Panc1 (cell line): ENCODE measurements at regions not wholly inside any gene's neighbourhood (a gene's known extent, or its start where the extent isn't known, plus 50 kb on each side); places are given as distances from the start of the nearest gene placed in this dataset.

Experiments used
- CTCF ChIP-seq: fragments of 450-650 bp; IDR thresholded peaks from 2 replicates; pipeline ENCODE4 v1.5.1; 2017; ENCODE audit warnings: mild to moderate bottlenecking
- POLR2AphosphoS5 ChIP-seq: IDR thresholded peaks from 2 replicates; pipeline ENCODE4 v1.6.1; 2012; ENCODE audit warnings: mild to moderate bottlenecking, low read depth, low read length, moderate library complexity
- REST ChIP-seq, 2 experiments: IDR thresholded peaks; 2 replicates each; pipeline ENCODE4 v1.6.1; 2011 to 2012; ENCODE audit warnings: low read depth in 2 of 2, control low read depth in 1 of 2, low read length in 1 of 2, mild to moderate bottlenecking in 1 of 2, moderate library complexity in 1 of 2; ENCODE audit not compliant: insufficient read depth in 1 of 2
- SIN3A ChIP-seq: IDR thresholded peaks from 2 replicates; pipeline ENCODE4 v1.6.1; 2012; ENCODE audit warnings: low read depth, mild to moderate bottlenecking, low read length, moderate library complexity, borderline replicate concordance; ENCODE audit not compliant: insufficient read depth

- TF ChIP-seq POLR2AphosphoS5 (no peak), CTCF (no peak), REST (IDR thresholded peaks at IDR 0.05; ENCODE audit: insufficient read depth in 1 of 2, low read depth in 2 of 2, low read length in 1 of 2) (no peak), SIN3A (no peak)
Measured at GRCh38 chr7:13822678-13823077, 166.8 kb downstream of the ETV1 start.
